Testis (tissue), 2 donors: ENCODE measurements at regions not wholly inside any gene's neighbourhood (a gene's known extent, or its start where the extent isn't known, plus 50 kb on each side); places are given as distances from the start of the nearest gene placed in this dataset.

Experiments used
- DNase-seq: peaks from one replicate; pipeline ENCODE4 v3.0.0-alpha.2; 2019
- H3K27ac ChIP-seq, 2 donors: fragments of 200-600 bp; sonication (generic); one replicate each; pipeline ENCODE4 v1.5.1; 2019
- H3K27me3 ChIP-seq: fragments of 200-600 bp; sonication (generic); one replicate; pipeline ENCODE4 v1.5.1; 2019
- H3K36me3 ChIP-seq: fragments of 200-600 bp; sonication (generic); one replicate; pipeline ENCODE4 v1.5.1; 2017; ENCODE audit warnings: low read depth; ENCODE audit errors: missing control alignments
- H3K4me1 ChIP-seq: fragments of 200-600 bp; sonication (generic); one replicate; pipeline ENCODE4 v1.5.1; 2019
- H3K4me3 ChIP-seq, 2 donors: fragments of 200-600 bp; sonication (generic); one replicate each; pipeline ENCODE4 v1.5.1; 2017 to 2019
- H3K9me3 ChIP-seq: fragments of 200-600 bp; sonication (generic); one replicate; pipeline ENCODE4 v1.5.1; 2017
- CTCF ChIP-seq, 3 experiments: fragments of 450-650 bp in 2 of 3; fragments of 200-600 bp in 1 of 3; sonication (generic) in 1 of 3; IDR thresholded peaks; one replicate each; pipeline ENCODE4 v1.5.1; 2016 to 2019; ENCODE audit warnings: antibody characterized with exemption in 3 of 3, mild to moderate bottlenecking in 2 of 3, moderate library complexity in 1 of 3
- POLR2A ChIP-seq: fragments of 450-650 bp; IDR thresholded peaks from one replicate; pipeline ENCODE4 v1.6.1; 2017; ENCODE audit warnings: antibody characterized with exemption, mild to moderate bottlenecking, moderate library complexity
- WGBS, 2 donors: methylation state at CpG; one replicate each; pipeline ENCODE4 v1.1.5; 2018; 5-methylcytosine and 5-hydroxymethylcytosine counted together
- intact Hi-C: fragments of 100-400 bp; cut with DNase I; formaldehyde crosslinking; loops from one replicate; pipeline ENCODE4 v1.15.1; 2023; ENCODE audit warnings: low total_unique reads

- Histone ChIP-seq H3K9me3 (no peaks in the 10 kb centered on the region), H3K4me1 (no peaks in the 10 kb centered on the region), H3K27me3 (no peaks in the 10 kb centered on the region), H3K4me3 (no peak overlapping the region), H3K36me3 (no peaks in the 10 kb centered on the region), H3K27ac (no peak overlapping the region)
- intact Hi-C loops = no loop called here
- 0 to 41% methylated on average over 1 of the region's 1 CpG for WGBS, 2 donors
- TF ChIP-seq POLR2A (no peak), CTCF (IDR thresholded peaks at IDR 0.05) (no peak)
- DNase-seq = no peak
Measured at GRCh38 chr10:6823770-6824169, 243.7 kb upstream of the PRKCQ start.

GRCh38 chr10:6819301-6819700 lies 239.2 kb upstream of the PRKCQ start:
- no peak for DNase-seq
- intact Hi-C loops = no loop called here
- Histone ChIP-seq H3K27ac (no peak overlapping the region), H3K27me3 (no peaks in the 10 kb centered on the region), H3K9me3 (no peaks in the 10 kb centered on the region), H3K36me3 (no peaks in the 10 kb centered on the region), H3K4me1 (no peaks in the 10 kb centered on the region), H3K4me3 (no peak overlapping the region)
- 72 to 76% methylated on average over 10 of the region's 10 CpGs for WGBS, 2 donors
- TF ChIP-seq POLR2A (no peak), CTCF (IDR thresholded peaks at IDR 0.05) (no peak)

GRCh38 chr10:6817770-6818169 lies 237.7 kb upstream of the PRKCQ start:
- Histone ChIP-seq H3K4me1 (no peaks in the 10 kb centered on the region), H3K27me3 (no peaks in the 10 kb centered on the region), H3K36me3 (no peaks in the 10 kb centered on the region), H3K27ac (no peak overlapping the region), H3K9me3 (no peaks in the 10 kb centered on the region), H3K4me3 (no peak overlapping the region)
- 82 to 87% methylated on average over 4 of the region's 4 CpGs for WGBS, 2 donors
- TF ChIP-seq POLR2A (no peak), CTCF (IDR thresholded peaks at IDR 0.05) (no peak)
- intact Hi-C loops = no loop called here
- no peak for DNase-seq

- intact Hi-C loops = no loop called here
- Histone ChIP-seq H3K27ac (no peak overlapping the region), H3K36me3 (no peaks in the 10 kb centered on the region), H3K4me1 (no peaks in the 10 kb centered on the region), H3K4me3 (no peak overlapping the region), H3K9me3 (no peaks in the 10 kb centered on the region), H3K27me3 (no peaks in the 10 kb centered on the region)
- TF ChIP-seq POLR2A = no peak
- no peak for TF ChIP-seq CTCF (IDR thresholded peaks at IDR 0.05)
- WGBS, 2 donors = 70 to 72% methylated on average over 3 of the region's 3 CpGs
- DNase-seq = no peak
Measured at GRCh38 chr10:6815346-6815745, 235.3 kb upstream of the PRKCQ start.

GRCh38 chr10:6813856-6814255 lies 233.8 kb upstream of the PRKCQ start:
- Histone ChIP-seq H3K36me3 (no peaks in the 10 kb centered on the region), H3K9me3 (no peaks in the 10 kb centered on the region), H3K27me3 (no peaks in the 10 kb centered on the region), H3K4me1 (no peaks in the 10 kb centered on the region), H3K4me3 (no peak overlapping the region), H3K27ac (no peak overlapping the region)
- no peak for DNase-seq
- intact Hi-C loops = no loop called here
- 44 to 48% methylated on average over 2 of the region's 2 CpGs for WGBS, 2 donors
- TF ChIP-seq CTCF (IDR thresholded peaks at IDR 0.05) = no peak
- TF ChIP-seq POLR2A = no peak
